CD4-positive, alpha-beta T cell (primary cell): ENCODE measurements at regions not wholly inside any gene's neighbourhood (a gene's known extent, or its start where the extent isn't known, plus 50 kb on each side); places are given as distances from the start of the nearest gene placed in this dataset.
"Not testable (repeated sequence)": the region's sequence is repeated elsewhere in the genome, so short reads cannot be mapped to it uniquely, and the experiment has no call there.

ENCODE experiments used
- ATAC-seq: fragments of 200-7000 bp; cut with Tn5 transposase; one replicate; pipeline ENCODE4 v1.10.0; 2022; ENCODE audit warnings: mild to moderate bottlenecking; ENCODE audit not compliant: poor library complexity
- CTCF ChIA-PET: fragments of 350-600 bp; sonication (Branson Sonifier 250); formaldehyde crosslinking; loops from one replicate; lab custom pipeline; 2021; ENCODE audit warnings: antibody characterized with exemption, inconsistent platforms; lab: Charles Lee
- POLR2A ChIA-PET: fragments of 350-600 bp; sonication (Branson Sonifier 250); formaldehyde crosslinking; loops from one replicate; lab custom pipeline; 2021; ENCODE audit warnings: antibody characterized with exemption, inconsistent platforms; lab: Charles Lee
- DNase-seq, 14 experiments: peaks; one replicate each; pipeline ENCODE4 v3.0.0-alpha.2; 2013 to 2020; ENCODE audit warnings: mixed read lengths in 2 of 14
- H3K27ac ChIP-seq, 2 donors: one replicate each; pipeline versions ENCODE4 v1.5.1 to v1.7.0; 2013; ENCODE audit warnings: low read length in 2 of 2, low read depth in 1 of 2, mild to moderate bottlenecking in 1 of 2
- H3K27me3 ChIP-seq, 2 experiments: 1 replicate in 1 of 2; 2 replicates in 1 of 2; pipeline versions ENCODE4 v1.6.1 to v1.7.0; 2013; ENCODE audit warnings: low read length in 2 of 2, control low read depth in 1 of 2, mild to moderate bottlenecking in 1 of 2, moderate library complexity in 1 of 2; ENCODE audit not compliant: insufficient read depth in 2 of 2, control insufficient read depth in 1 of 2
- H3K36me3 ChIP-seq: one replicate; pipeline ENCODE4 v1.6.1; 2013; ENCODE audit warnings: low read length, control low read depth; ENCODE audit not compliant: insufficient read depth
- H3K4me1 ChIP-seq: one replicate; pipeline ENCODE4 v1.6.1; 2013; ENCODE audit warnings: low read length, control low read depth; ENCODE audit not compliant: insufficient read depth
- H3K4me3 ChIP-seq: one replicate; pipeline ENCODE4 v1.5.1; 2013; ENCODE audit warnings: mild to moderate bottlenecking, low read length, moderate library complexity
- H3K9me3 ChIP-seq, 2 experiments: 1 replicate in 1 of 2; 2 replicates in 1 of 2; pipeline versions ENCODE4 v1.6.1 to v1.7.0; 2013; ENCODE audit warnings: low read length in 2 of 2, mild to moderate bottlenecking in 2 of 2, control low read depth in 1 of 2, moderate library complexity in 1 of 2; ENCODE audit not compliant: control insufficient read depth in 1 of 2, insufficient read depth in 1 of 2
- H3K27ac Mint-ChIP-seq: one replicate; pipeline ENCODE4 v1.8.0; 2020; ENCODE audit warnings: mixed read lengths
- H3K27me3 Mint-ChIP-seq: one replicate; pipeline ENCODE4 v1.8.0; 2021; ENCODE audit warnings: mixed read lengths
- H3K36me3 Mint-ChIP-seq: one replicate; pipeline ENCODE4 v1.8.0; 2021; ENCODE audit warnings: low read depth, mixed read lengths
- H3K4me1 Mint-ChIP-seq: one replicate; pipeline ENCODE4 v1.8.0; 2021; ENCODE audit warnings: low read depth, mixed read lengths
- H3K4me3 Mint-ChIP-seq: one replicate; pipeline ENCODE4 v1.8.0; 2020; ENCODE audit warnings: mild to moderate bottlenecking, mixed read lengths
- H3K9me3 Mint-ChIP-seq: one replicate; pipeline ENCODE4 v1.8.0; 2020; ENCODE audit warnings: mixed read lengths
- CTCF ChIP-seq: fragments of 200-600 bp; IDR thresholded peaks from one replicate; pipeline ENCODE4 v1.8.0; 2022; ENCODE audit warnings: antibody characterized with exemption, mild to moderate bottlenecking
- intact Hi-C, 2 experiments: fragments of 100-400 bp; cut with DNase I in 1 of 2; cut with micrococcal nuclease in 1 of 2; formaldehyde crosslinking; loops; one replicate each; pipeline versions ENCODE4 v1.15.1 to v1.9.0; 2023 to 2025; cut with DNase I, micrococcal nuclease

- Mint-ChIP-seq H3K27me3 (no peaks in the 10 kb centered on the region), H3K36me3 (no peaks in the 10 kb centered on the region), H3K4me3 (no peak overlapping the region), H3K4me1 (no peaks in the 10 kb centered on the region), H3K27ac (no peak overlapping the region), H3K9me3 (peaks cover 8% of the 10 kb centered on the region)
- no peak overlapping the region for H3K27ac ChIP-seq
- POLR2A ChIA-PET: no interaction called here
- ATAC-seq: no peak
- H3K27me3 ChIP-seq: no peaks in the 10 kb centered on the region
- intact Hi-C loops: no loop called here
- no peak for TF ChIP-seq CTCF
- H3K9me3 ChIP-seq: peaks cover 0 to 8% of the 10 kb centered on the region in 2 experiments
- no peak for DNase-seq
- no peaks in the 10 kb centered on the region for H3K36me3 ChIP-seq
- no peak overlapping the region for H3K4me3 ChIP-seq
- H3K4me1 ChIP-seq: no peaks in the 10 kb centered on the region
- CTCF ChIA-PET: no interaction called here
Observed at GRCh38 chr4:66373268-66373667, 703.0 kb upstream of the EPHA5 start.

GRCh38 chr4:66372706-66373105, 702.4 kb upstream of the EPHA5 start:
- ChIA-PET POLR2A (no interaction called here), CTCF (no interaction called here)
- Histone ChIP-seq H3K27ac (no peak overlapping the region), H3K36me3 (no peaks in the 10 kb centered on the region), H3K27me3 (no peaks in the 10 kb centered on the region), H3K9me3 (peaks cover 0 to 8% of the 10 kb centered on the region in 2 experiments), H3K4me1 (no peaks in the 10 kb centered on the region), H3K4me3 (no peak overlapping the region)
- Mint-ChIP-seq H3K9me3 (peaks cover 8% of the 10 kb centered on the region), H3K27ac (no peak overlapping the region), H3K27me3 (no peaks in the 10 kb centered on the region), H3K4me1 (no peaks in the 10 kb centered on the region), H3K4me3 (no peak overlapping the region), H3K36me3 (no peaks in the 10 kb centered on the region)
- no peak for TF ChIP-seq CTCF
- no peak for DNase-seq
- intact Hi-C loops: no loop called here
- no peak for ATAC-seq

- H3K9me3 Mint-ChIP-seq: peaks cover 2% of the 10 kb centered on the region
- Histone ChIP-seq H3K36me3 (no peaks in the 10 kb centered on the region), H3K4me3 (no peak overlapping the region), H3K27ac (no peak overlapping the region), H3K27me3 (no peaks in the 10 kb centered on the region), H3K4me1 (no peaks in the 10 kb centered on the region), H3K9me3 (peaks cover 0 to 8% of the 10 kb centered on the region in 2 experiments)
- DNase-seq (no peak), ATAC-seq (no peak)
- intact Hi-C loops: no loop called here
- H3K4me3 Mint-ChIP-seq: no peak overlapping the region
- ChIA-PET POLR2A (no interaction called here), CTCF (no interaction called here)
- H3K27ac Mint-ChIP-seq: no peak overlapping the region
- TF ChIP-seq CTCF: no peak
- H3K27me3 Mint-ChIP-seq: no peaks in the 10 kb centered on the region
- no peaks in the 10 kb centered on the region for H3K4me1 Mint-ChIP-seq
- no peaks in the 10 kb centered on the region for H3K36me3 Mint-ChIP-seq
Observed at GRCh38 chr4:66367043-66367660, 696.9 kb upstream of the EPHA5 start.

GRCh38 chr4:66360395-66360794, 690.1 kb upstream of the EPHA5 start:
- H3K9me3 ChIP-seq, H3K4me3 Mint-ChIP-seq, H3K36me3 Mint-ChIP-seq, H3K27me3 ChIP-seq, POLR2A ChIA-PET, H3K4me3 ChIP-seq, H3K27ac ChIP-seq, H3K36me3 ChIP-seq, DNase-seq, H3K27me3 Mint-ChIP-seq, H3K4me1 Mint-ChIP-seq, CTCF ChIA-PET, ATAC-seq, H3K9me3 Mint-ChIP-seq, H3K27ac Mint-ChIP-seq, intact Hi-C loops, H3K4me1 ChIP-seq: not testable (repeated sequence)
